Esophagus squamous epithelium (tissue), 4 donors: ENCODE measurements at regions not wholly inside any gene's neighbourhood (a gene's known extent, or its start where the extent isn't known, plus 50 kb on each side); places are given as distances from the start of the nearest gene placed in this dataset.

Experiments used
- CTCF ChIP-seq, 6 experiments: fragments of 450-650 bp in 4 of 6; fragments of 200-600 bp in 2 of 6; sonication (generic) in 2 of 6; IDR thresholded peaks; one replicate each; pipeline ENCODE4 v1.5.1; 2016 to 2019; ENCODE audit warnings: antibody characterized with exemption in 6 of 6, mild to moderate bottlenecking in 4 of 6, moderate library complexity in 4 of 6
- POLR2A ChIP-seq, 4 donors: fragments of 450-650 bp; IDR thresholded peaks; one replicate each; pipeline ENCODE4 v1.6.1; 2017; ENCODE audit warnings: antibody characterized with exemption in 4 of 4, mild to moderate bottlenecking in 4 of 4, moderate library complexity in 3 of 4

GRCh38 chr15:58291848-58292247, 139.9 kb upstream of the LIPC start:
- TF ChIP-seq POLR2A (IDR thresholded peaks at IDR 0.05) (no peak), CTCF (IDR thresholded peaks at IDR 0.05) (no peak)
